GM18498 (cell line): ENCODE measurements at regions not wholly inside any gene's neighbourhood (a gene's known extent, or its start where the extent isn't known, plus 50 kb on each side); places are given as distances from the start of the nearest gene placed in this dataset.
"Not testable (repeated sequence)": the region's sequence is repeated elsewhere in the genome, so short reads cannot be mapped to it uniquely, and the experiment has no call there.

Source experiments
- ATAC-seq: cut with Tn5 transposase; IDR thresholded peaks from one replicate; pipeline ENCODE4 v1.9.1; 2021; ENCODE audit warnings: mild to moderate bottlenecking, moderate library complexity; ENCODE audit not compliant: unreplicated experiment

DNA sequence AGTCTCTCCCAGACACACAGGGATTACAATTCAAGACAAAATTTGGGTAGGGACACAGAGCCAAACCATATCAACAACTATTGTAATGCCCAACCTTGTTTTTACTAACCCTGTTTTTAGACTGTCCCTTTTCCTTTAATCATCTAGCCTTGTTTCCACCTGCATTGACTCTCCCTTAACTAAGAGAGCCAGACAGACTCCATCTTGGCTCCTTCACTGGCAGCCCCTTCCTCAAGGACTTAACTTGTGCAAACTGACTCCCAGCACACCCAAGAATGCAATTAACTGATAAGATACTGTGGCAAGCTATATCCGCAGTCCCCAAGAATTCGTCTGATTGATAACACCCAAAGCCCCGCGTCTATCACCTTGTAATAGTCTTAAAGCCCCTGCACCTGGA lies 151.8 kb upstream of the DGKB start:
- ATAC-seq = not testable (repeated sequence)

DNA sequence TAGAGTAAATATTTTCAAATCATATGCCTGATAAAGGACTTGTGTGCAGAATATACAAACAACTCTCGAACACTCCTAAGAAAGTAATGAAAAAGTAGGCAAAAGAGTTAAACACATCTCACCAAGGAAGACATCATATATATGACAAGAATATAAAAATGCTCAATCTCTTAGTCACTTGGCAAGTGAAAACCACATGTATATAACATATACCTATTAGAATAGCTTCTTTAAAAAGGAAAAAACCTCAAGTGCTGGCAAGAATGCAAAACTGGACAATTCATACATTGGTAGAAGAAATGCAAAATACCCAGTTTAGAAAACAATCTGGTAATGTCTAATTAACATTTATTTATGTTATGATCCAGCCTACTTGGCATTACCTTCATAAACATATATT lies 146.6 kb upstream of the DGKB start:
- ATAC-seq = no peak

DNA sequence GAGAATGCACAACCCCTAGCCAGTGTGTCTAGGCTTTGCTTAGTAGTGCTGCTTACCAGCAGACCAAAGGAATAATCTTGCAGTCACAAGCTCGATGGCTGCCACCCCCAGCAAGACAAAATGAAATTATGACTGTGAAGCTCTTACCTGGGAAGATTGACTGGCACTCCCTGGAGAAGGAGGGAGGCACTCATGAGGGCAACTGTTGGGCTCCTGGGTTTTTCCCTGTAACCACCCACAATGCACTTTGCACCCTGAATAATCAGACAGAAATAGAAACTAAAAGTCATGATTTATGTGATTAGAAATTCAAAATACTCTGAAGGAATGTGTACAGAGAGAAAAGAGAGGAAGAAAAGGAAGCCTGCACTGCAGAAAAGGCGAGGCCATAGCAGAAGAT lies 144.3 kb upstream of the DGKB start:
- ATAC-seq = no peak

DNA sequence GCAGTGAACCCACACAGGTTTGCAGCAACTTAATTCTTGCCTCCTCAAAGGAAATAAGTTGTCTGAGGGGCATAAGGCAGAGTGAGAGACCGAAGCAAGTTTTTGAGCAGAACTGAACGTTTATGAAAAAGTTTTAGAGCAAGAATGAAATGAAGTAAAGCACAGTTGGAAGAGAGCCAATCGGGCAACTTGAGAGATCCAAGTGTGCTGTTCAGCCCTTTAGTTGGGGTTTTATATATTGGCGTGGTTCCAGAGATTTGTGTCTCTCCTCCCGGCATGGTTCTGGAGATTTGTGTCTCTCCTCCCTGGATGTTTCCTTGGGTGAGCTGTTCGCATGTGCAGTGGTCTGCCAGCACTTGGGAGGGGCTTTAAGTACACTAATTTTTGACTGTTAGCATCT lies 141.4 kb upstream of the DGKB start:
- ATAC-seq = no peak

DNA sequence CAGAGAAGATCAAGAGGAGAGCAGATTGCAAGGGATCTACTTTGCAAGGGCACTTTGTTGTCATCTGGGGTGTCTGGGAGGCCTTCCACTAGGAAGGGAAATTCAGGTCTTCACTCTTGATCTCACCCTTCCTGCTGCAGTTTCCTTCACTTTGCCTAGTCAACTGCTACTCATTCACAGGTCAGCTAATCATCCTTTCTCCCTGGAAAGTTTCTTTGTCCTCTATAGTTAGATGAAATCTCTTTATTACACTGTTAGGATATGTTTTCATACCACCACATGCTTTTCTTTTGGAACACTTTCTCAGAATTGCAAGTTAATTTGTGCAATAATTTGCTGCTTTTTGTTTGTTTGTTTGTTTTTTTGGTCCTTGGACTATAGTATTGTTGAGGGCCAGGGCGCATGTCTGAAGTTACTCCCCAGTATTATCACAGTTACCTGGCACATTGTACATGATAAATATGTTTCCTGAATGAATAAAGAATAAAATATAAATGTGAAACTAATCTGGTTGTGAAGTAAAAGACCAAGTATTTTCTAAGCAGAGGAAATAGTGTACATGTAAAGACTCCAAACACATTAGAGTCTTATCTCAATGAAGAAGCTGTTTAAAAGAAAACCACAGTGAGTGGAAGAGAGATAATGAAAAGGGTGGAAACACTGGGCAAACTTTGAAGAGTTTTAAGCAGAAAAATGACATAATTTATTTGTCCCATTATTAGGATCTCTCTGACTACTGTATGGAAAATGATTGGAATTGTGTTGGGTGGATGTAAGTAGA lies 139.9 kb upstream of the DGKB start:
- no peak for ATAC-seq

DNA sequence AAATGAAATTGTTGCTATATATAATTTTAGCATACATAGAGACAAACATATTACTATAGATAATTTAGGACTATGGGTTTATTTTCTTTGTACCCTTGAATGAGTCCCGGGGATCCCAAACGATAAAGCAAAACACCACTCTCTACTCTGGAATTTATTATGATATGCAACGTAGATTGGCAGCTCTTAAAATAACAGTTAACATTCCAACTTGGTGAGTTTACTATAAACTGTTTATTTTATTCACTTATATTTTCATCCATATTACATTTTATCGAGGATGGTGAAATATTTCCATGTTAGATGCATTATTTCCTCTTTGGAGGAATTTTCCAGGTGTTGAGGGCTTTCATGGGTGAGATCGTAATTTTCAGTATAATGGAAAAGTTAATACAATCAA lies 138.7 kb upstream of the DGKB start:
- no peak for ATAC-seq

DNA sequence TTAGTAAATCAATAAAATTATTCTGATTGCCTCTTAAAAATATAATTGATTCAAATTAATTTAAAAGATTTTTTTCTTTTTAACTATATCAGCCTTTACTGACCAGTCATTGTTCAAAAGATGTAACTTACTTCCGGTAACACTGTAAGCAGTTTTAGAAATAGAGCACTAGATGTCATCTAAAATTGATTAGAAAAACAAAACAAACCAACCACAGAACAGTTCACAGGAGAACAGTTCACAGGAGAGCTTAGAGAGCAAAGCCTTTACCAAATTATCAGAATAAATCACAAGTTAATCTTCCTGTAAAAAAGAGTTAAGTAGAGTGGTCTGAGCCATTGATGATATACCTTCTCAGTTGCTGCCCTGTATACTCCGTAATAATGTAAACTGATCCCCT lies 133.3 kb upstream of the DGKB start:
- no peak for ATAC-seq

DNA sequence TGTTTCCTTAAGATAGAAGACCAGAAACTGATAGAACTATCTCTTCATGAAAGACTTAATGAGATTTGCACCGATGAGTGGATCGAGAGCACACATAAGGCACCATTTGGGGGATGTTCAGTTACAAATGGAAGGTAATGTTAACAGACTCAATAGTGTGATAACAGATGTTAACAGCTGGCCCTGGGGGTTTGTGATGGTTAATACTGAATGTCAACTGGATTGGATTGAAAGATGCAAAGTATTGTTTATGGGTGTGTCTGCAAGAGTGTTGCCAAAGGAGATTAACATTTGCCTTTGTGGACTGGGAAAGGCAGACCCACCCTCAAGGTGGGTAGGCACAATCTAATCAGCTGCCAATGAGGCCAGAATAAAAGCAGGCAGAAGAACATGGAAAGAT lies 130.5 kb upstream of the DGKB start:
- no peak for ATAC-seq

DNA sequence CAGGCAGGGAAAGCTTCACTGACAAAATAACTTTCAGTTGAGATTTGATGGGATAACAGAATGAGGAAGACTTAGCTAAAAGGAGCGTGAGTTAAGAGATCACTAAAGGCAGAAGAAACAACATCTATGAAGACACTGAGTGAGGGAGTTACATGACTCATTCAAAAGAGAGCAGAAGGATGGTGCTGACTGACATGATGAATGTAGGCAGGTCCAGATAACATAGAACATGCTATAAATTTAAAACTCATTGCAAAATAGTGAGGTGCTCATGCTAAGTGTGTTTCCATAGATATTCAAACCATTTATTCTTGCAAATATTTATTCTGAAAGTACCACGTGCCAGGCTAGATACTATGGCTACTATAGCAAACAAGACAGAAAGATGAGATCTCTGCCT lies 116.4 kb upstream of the DGKB start:
- ATAC-seq = no peak

DNA sequence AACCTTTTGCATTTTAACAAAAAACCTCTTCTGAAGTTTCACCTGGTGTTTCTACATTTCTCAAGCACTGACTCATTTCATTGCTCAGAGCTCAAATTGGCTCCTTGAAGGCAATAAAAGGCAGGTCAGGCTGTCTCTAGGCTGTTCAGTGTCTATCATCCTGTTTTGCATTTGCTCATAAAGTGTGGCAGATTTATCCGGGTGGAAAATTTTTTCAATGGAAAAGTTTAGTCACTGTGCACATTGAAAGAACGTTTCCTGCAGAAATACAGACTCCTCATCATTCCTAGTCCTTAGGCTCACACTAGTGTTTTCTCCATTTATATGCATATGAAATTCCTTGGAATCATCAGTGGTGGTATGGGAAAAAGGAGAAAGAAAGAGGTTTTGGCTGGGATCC lies 114.2 kb upstream of the DGKB start:
- ATAC-seq = no peak

DNA sequence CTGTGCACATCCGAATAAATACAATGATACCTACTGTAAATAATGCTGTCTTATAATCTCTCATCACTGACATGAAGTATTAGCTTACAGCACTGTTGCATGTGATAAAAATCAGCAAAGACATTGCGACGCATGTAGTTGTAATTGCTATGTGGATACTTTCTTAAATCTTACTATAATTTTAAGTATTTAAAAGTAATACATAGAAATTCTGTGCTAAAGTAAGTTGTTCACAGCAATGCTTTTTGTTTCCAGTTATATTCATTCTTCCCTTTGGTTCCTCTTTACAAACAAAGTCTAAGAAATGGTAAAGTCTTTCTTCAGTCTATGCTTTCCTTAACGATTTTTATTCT lies 113.7 kb upstream of the DGKB start:
- no peak for ATAC-seq

DNA sequence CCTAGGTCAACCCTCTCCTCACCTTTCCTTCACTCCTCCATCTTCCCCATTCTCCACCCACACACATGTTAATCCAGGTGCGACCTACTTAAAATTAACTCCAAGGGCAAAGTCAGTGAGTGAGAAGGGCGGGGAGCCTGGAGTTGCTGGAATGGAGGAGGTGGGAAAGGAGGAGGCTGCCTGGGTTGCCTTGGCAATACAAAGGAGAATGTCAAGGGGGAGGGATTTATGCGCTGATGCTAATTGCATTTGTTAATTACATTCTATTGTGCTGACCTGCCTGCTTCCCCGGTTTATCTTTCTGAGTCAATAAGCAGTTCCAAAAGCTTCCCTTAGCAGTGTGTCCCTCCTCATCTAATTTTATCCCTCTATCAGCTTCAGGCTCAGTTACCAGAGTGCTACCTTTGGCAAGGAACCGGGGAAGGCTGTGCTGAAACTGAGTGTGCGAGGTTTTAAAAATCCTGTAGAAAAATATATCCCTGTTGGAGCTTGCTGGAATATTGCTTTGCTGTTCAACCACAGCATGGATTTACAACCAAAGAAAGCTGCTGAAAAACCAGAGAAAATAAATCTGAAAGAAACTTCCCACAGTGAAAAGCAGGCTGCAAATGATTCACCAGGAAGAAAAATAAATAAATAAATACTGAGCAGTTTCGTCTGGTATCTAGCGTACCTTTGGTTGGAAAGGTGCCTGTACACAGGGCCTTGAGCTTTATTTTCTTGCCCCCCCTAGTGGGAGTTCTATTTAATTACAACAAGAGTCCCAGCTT lies 113.2 kb upstream of the DGKB start:
- peak; percentile 96 for ATAC-seq

DNA sequence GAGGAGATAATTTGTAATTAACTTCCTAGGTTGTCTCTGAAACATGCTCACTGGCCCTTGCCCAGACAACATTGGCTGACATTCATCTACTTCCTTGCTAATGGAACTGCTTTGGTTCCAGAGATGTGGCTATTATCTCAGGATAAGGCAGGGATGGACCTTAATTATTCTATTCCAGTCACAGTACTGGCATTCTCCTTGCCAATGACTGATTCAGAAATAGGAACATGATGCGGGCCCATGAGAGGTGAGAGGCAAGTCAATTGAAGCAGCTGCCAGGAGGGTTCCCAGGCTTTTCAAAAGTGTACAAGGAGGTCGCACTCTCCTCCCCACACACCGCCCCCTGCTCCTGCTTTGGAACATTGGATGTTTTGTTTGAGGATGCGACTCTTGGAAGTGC lies 109.6 kb upstream of the DGKB start:
- no peak for ATAC-seq

DNA sequence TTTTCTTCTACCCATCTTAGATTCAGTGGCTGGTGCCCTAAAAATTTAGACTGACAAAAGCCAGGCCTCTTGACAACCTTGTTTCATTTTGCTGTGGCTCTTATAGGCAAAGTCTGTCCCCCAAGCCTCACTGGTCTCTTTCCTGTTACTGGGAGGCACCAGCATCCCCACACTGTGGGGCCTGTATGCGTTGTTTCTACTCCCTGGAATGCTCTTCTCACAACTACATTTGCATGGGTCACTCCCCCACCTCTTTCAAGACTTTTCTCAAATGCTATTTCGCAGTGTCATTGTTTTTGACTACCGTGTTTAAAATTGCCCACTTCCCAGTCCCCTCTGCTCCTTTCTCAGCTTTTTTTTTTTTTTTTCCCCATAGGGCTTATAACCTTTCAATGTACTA lies 108.7 kb upstream of the DGKB start:
- ATAC-seq = no peak

DNA sequence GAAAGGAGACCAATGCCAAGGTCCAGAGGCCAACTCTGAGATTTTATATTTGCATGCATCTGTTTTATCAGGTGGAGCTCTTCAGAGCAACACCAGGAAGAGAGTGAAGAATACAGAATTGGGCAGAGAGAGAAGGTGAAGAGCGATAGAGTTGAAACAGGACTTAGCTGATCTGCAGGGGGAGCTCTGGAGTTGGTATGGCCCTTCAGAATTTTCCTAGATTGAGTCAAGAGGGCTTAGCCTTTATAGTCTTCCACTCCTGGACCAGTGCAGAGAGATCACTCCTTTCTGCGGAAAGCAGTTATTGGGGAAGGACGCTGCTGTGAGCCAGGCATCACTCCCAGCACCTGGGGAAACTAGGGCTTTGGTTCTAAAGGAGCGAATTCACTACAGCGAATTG lies 105.0 kb upstream of the DGKB start:
- ATAC-seq = no peak

DNA sequence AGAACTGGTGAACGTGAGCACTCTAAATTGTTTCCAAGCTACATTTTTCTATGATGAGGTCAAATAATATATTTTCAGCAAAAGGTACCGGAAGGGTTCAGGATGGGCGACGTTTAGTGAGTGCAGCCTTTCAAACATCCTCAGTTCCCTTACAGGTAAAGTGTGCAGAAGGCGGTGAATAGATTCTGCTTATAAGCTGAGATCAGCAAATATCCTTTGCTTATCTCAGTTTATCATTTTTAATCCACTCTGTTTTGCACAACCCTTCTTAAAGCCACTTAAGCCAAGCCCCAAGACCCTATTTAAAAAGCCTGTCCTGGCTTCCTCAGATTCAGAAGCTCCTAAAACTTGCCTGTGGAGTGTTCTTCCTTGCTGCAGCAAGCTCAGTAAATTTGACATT lies 103.1 kb upstream of the DGKB start:
- ATAC-seq = no peak

DNA sequence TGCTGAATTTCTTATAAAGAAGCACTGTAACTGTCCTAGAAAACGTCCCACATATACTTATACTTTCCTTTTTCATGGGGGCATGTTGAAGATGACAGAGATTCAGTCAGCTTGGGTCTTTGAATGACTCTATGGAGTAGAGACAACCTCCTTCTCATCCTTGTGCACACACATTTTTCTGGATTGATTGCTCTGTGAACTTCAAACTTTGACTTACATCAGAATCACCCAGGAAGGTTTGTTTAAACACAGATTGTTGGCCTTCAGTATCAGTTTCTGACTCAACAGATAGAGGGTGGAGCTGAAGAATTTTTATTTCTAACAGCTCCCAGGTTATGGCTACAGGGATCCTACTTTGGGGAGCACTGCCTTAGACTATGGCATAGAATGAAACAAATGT lies 97.6 kb upstream of the DGKB start:
- ATAC-seq = no peak

DNA sequence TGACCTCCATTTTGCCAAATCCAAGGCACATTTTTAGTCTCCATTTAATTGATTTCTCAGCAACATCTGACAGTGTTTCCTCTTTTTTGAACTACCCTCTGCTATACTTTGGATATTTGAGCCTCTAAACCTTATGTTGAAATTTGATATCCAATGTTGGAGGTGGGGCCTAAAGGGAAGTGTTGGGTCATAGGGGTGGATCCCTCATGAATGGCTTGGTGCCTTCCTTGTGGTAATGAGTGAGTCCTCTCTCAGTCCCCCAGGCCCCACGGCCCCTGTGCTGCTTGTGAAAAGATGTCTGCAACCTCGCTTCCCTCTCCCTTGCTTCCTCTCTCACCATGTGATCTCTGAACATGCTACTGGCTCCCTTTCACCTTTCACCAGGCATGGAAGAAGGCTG lies 96.8 kb upstream of the DGKB start:
- ATAC-seq = no peak

DNA sequence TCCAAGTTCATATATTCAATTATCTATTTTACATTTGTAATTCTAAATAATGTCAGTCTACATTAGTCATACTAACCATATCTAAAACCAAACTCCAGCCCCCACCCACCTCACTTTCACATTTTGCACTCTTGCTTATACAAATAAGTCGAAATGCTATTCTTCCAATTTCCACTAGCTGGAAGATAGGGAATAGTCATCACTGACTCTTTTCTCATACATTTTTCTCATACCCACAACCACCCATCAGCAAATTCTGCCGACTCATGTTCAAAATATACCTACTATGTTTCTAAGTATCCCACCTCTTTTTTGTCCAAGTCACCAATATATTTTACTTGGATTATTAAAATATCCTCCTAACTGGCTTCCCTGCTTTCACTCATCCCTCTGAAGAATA lies 93.2 kb upstream of the DGKB start:
- ATAC-seq = no peak

DNA sequence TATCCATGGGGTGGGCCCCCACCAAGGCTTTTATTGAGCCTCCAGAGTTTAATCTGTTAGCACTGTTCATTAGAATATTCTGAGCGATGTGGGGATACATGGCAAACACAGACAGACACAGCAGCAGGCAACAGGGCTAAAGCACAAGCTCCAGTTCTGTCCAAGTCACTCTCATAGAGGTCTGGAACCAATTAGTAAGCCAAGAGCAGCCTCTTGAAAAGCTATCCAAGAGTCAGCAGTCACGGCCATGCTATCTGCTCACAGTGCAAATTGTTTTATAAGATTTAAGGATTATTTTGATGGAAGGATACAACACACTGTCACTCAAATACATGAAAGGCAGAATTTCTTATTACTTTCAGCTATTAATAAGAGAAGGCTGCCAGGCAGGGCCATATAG lies 86.4 kb upstream of the DGKB start:
- no peak for ATAC-seq

DNA sequence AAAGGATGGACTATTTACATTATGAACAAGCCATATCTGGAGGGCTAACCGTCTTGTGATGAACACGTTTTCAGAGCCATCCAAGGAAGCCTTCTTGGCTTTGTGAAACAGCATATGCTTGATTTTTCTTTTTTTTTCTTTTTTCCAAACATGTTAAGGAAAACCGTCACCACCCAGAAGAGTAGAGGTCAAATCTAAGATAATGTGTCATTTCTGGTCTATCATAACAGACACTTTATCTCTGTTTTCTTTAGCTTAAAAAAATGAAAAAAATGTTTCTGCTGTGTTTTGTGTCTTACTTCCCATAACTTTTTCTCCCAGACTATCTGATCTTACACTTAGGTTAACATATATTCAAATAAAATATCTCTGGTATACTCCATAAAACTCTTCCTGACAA lies 76.1 kb upstream of the DGKB start:
- ATAC-seq = no peak

DNA sequence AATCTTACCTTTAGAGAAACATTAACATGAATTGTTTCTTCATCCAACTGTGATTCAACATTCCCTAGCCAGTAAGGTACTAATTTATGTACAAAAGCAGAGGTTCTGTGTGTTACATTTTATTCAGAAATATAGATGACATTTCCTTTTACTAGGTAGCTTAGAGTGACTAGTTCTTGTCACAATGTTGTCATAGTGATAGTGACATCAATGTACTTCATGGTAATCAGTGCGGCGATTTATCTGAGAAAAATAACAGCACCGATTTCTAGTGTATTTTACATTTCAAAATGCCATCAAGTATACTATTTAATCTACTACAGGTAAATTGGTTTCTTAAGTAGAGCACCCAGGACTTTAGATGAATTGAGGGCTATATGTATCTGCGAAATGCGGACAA lies 72.1 kb upstream of the DGKB start:
- no peak for ATAC-seq
